SK-N-SH (cell line): ENCODE measurements at regions not wholly inside any gene's neighbourhood (a gene's known extent, or its start where the extent isn't known, plus 50 kb on each side); places are given as distances from the start of the nearest gene placed in this dataset.
A peak's percentile ranks its signal among the peaks of the same experiment; 100 is the strongest.
"Not testable (repeated sequence)": the region's sequence is repeated elsewhere in the genome, so short reads cannot be mapped to it uniquely, and the experiment has no call there.

ENCODE experiments used
- CTCF ChIA-PET: fragments of 300-600, 350-600 bp; formaldehyde crosslinking; extraction: SDS; loops from one replicate; lab custom pipeline; 2021; lab: Yijun Ruan, JAX
- POLR2A ChIA-PET: fragments of 350-600 bp; sonication (Branson Sonifier 250); formaldehyde crosslinking; extraction: SDS; loops from one replicate; lab custom pipeline; 2020; ENCODE audit warnings: antibody characterized with exemption, inconsistent platforms; lab: Yijun Ruan, JAX
- DNase-seq: peaks from one replicate; pipeline ENCODE4 v3.0.0; 2012
- H2AFZ ChIP-seq: fragments of 200-600 bp; sonication (generic); 2 replicates; pipeline ENCODE4 v1.8.1; 2016; ENCODE audit warnings: antibody characterized with exemption, mild to moderate bottlenecking, low read depth
- H3F3A ChIP-seq: fragments of 200-600 bp; sonication (generic); replicated peaks from 2 replicates; pipeline ENCODE3; 2016; ENCODE audit warnings: antibody characterized with exemption, mild to moderate bottlenecking; ENCODE audit not compliant: insufficient read depth
- H3K27ac ChIP-seq, 2 experiments: fragments of 200-500 bp in 1 of 2; fragments of 200-600 bp in 1 of 2; sonication (Bioruptor generic) in 1 of 2; sonication (generic), shearing (Covaris generic) in 1 of 2; 2 replicates each; pipeline versions ENCODE4 v1.5.1 to v1.6.1; 2014 to 2016; ENCODE audit warnings: low read depth in 2 of 2, inconsistent platforms in 1 of 2, low read length in 1 of 2, mild to moderate bottlenecking in 1 of 2, mixed read lengths in 1 of 2
- H3K27me3 ChIP-seq: fragments of 200-600 bp; sonication (generic), shearing (Covaris generic); 2 replicates; pipeline ENCODE4 v1.6.1; 2016; ENCODE audit warnings: mixed run types; ENCODE audit not compliant: insufficient read depth
- H3K36me3 ChIP-seq, 2 experiments: fragments of 200-500 bp in 1 of 2; fragments of 200-600 bp in 1 of 2; sonication (Bioruptor generic) in 1 of 2; sonication (generic) in 1 of 2; replicated peaks in 1 of 2; 2 replicates each; pipeline versions ENCODE3 to v1.5.1; 2014 to 2016; ENCODE audit warnings: low read length in 1 of 2, mild to moderate bottlenecking in 1 of 2; ENCODE audit not compliant: insufficient read depth in 2 of 2, control insufficient read depth in 1 of 2
- H3K4me1 ChIP-seq, 2 experiments: fragments of 200-500 bp in 1 of 2; fragments of 200-600 bp in 1 of 2; sonication (Bioruptor generic) in 1 of 2; sonication (generic), shearing (Covaris generic) in 1 of 2; 2 replicates each; pipeline versions ENCODE4 v1.5.1 to v1.6.1; 2014 to 2016; ENCODE audit warnings: low read depth in 1 of 2, low read length in 1 of 2, mixed run types in 1 of 2; ENCODE audit not compliant: insufficient read depth in 2 of 2, control insufficient read depth in 1 of 2
- H3K4me2 ChIP-seq: fragments of 200-600 bp; sonication (generic), shearing (Covaris generic); 2 replicates; pipeline ENCODE4 v1.6.1; 2017; ENCODE audit warnings: mixed run types
- H3K4me3 ChIP-seq, 2 experiments: fragments of 200-500 bp in 1 of 2; fragments of 200-600 bp in 1 of 2; sonication (Bioruptor generic) in 1 of 2; sonication (generic), shearing (Covaris generic) in 1 of 2; 2 replicates each; pipeline versions ENCODE4 v1.5.1 to v1.8.1; 2014 to 2016; ENCODE audit warnings: low read depth in 2 of 2, inconsistent platforms in 1 of 2, low read length in 1 of 2, mild to moderate bottlenecking in 1 of 2, mixed read lengths in 1 of 2, moderate library complexity in 1 of 2
- H3K79me2 ChIP-seq: fragments of 200-600 bp; sonication (generic); 2 replicates; pipeline ENCODE4 v1.8.1; 2017; ENCODE audit warnings: mild to moderate bottlenecking; ENCODE audit not compliant: insufficient read depth
- H3K9ac ChIP-seq: fragments of 200-600 bp; sonication (generic); 2 replicates; pipeline ENCODE4 v1.6.1; 2017; ENCODE audit warnings: mixed run types
- H3K9me2 ChIP-seq: fragments of 200-600 bp; sonication (generic); 2 replicates; pipeline ENCODE4 v1.6.1; 2017; ENCODE audit warnings: mixed run types
- H3K9me3 ChIP-seq: fragments of 200-600 bp; sonication (generic); 2 replicates; pipeline ENCODE4 v1.6.1; 2017; ENCODE audit warnings: mixed run types, mild to moderate bottlenecking, moderate library complexity
- H4K20me1 ChIP-seq: fragments of 200-600 bp; sonication (generic); 2 replicates; pipeline ENCODE4 v1.6.1; 2017; ENCODE audit warnings: mild to moderate bottlenecking, mixed run types; ENCODE audit not compliant: insufficient read depth
- CHD2 ChIP-seq: fragments of 150-350 bp; IDR thresholded peaks from 2 replicates; pipeline ENCODE4 v1.6.1; 2018; ENCODE audit warnings: low read length; ENCODE audit not compliant: partially characterized antibody
- CTCF ChIP-seq: fragments of 200-600 bp; sonication (generic); IDR thresholded peaks from 2 replicates; pipeline ENCODE4 v1.6.1; 2017; ENCODE audit warnings: antibody characterized with exemption, mild to moderate bottlenecking, moderate library complexity
- EZH2phosphoT487 ChIP-seq: fragments of 200-600 bp; sonication (generic); IDR thresholded peaks from 2 replicates; pipeline ENCODE4 v1.6.1; 2017; ENCODE audit warnings: low read depth, mixed run types, mild to moderate bottlenecking, antibody characterized with exemption, moderate library complexity, borderline replicate concordance
- FOSL2 ChIP-seq: IDR thresholded peaks from 2 replicates; pipeline ENCODE4 v1.4.0; 2012; ENCODE audit warnings: low read depth, mild to moderate bottlenecking, moderate library complexity, borderline replicate concordance
- FOXM1 ChIP-seq: IDR thresholded peaks from 2 replicates; pipeline ENCODE4 v1.4.0; 2012; ENCODE audit warnings: low read depth, mild to moderate bottlenecking
- IRF3 ChIP-seq: fragments of 150-350 bp; IDR thresholded peaks from 2 replicates; pipeline ENCODE4 v1.6.1; 2016; ENCODE audit warnings: mild to moderate bottlenecking, low read depth, low read length
- NFIC ChIP-seq: IDR thresholded peaks from 2 replicates; pipeline ENCODE4 v1.4.0; 2012; ENCODE audit warnings: borderline replicate concordance
- NRF1 ChIP-seq: IDR thresholded peaks from 2 replicates; pipeline ENCODE4 v1.6.1; 2012; ENCODE audit warnings: low read depth, mild to moderate bottlenecking, low read length
- RAD21 ChIP-seq: IDR thresholded peaks from 2 replicates; pipeline ENCODE4 v1.6.1; 2012; ENCODE audit warnings: mild to moderate bottlenecking, low read length
- RFX5 ChIP-seq: IDR thresholded peaks from 2 replicates; pipeline ENCODE4 v1.6.1; 2012; ENCODE audit warnings: mild to moderate bottlenecking, improper control_type of control experiment, low read length
- SMC3 ChIP-seq: IDR thresholded peaks from 2 replicates; pipeline ENCODE4 v1.6.1; 2012; ENCODE audit warnings: low read depth, low read length, improper control_type of control experiment
- TCF12 ChIP-seq: IDR thresholded peaks from 2 replicates; pipeline ENCODE4 v1.4.0; 2012
- WGBS: methylation state at CpG from one replicate; pipeline ENCODE4 v1.1.6; 2017; ENCODE audit warnings: low lambda C conversion rate; 5-methylcytosine and 5-hydroxymethylcytosine counted together

GRCh38 chr3:143180860-143181259 lies 61.3 kb downstream of the CHST2 start:
- WGBS: 3% methylated on average over 2 of the region's 2 CpGs
- H4K20me1 ChIP-seq, H3K27me3 ChIP-seq, H3K9ac ChIP-seq, H3K9me3 ChIP-seq, H3F3A ChIP-seq, H2AFZ ChIP-seq, H3K4me1 ChIP-seq, H3K36me3 ChIP-seq, POLR2A ChIA-PET, H3K4me3 ChIP-seq, H3K27ac ChIP-seq, H3K9me2 ChIP-seq, H3K79me2 ChIP-seq, CTCF ChIA-PET, H3K4me2 ChIP-seq, DNase-seq: not testable (repeated sequence)

GRCh38 chr3:143181977-143182376 lies 62.4 kb downstream of the CHST2 start:
- H2AFZ ChIP-seq, H3K27me3 ChIP-seq, H3K79me2 ChIP-seq, H3K9me2 ChIP-seq, H3K9ac ChIP-seq, H3K4me2 ChIP-seq, CTCF ChIA-PET, H4K20me1 ChIP-seq, H3K4me1 ChIP-seq, H3K9me3 ChIP-seq, H3K27ac ChIP-seq, H3K36me3 ChIP-seq, DNase-seq, H3K4me3 ChIP-seq, POLR2A ChIA-PET, H3F3A ChIP-seq: not testable (repeated sequence)
- WGBS: 50% methylated on average over 1 of the region's 1 CpG

GRCh38 chr3:143182866-143183664 lies 63.5 kb downstream of the CHST2 start:
- Histone ChIP-seq H2AFZ (0 out of 2 replicates have a peak overlapping the region, but pooled peaks have one; percentile 8), H3K9me2 (no peaks in the 10 kb centered on the region), H3K36me3 (no peaks in the 10 kb centered on the region), H3K79me2 (no peaks in the 10 kb centered on the region), H3K27ac (no peak overlapping the region), H3K9ac (no peak overlapping the region), H3K4me1 (no peaks in the 10 kb centered on the region), H3F3A (no peaks in the 10 kb centered on the region), H3K4me3 (no peak overlapping the region), H3K4me2 (peak overlapping the region; percentile 27; the same call in 1 of the 2 replicates), H3K27me3 (no peaks in the 10 kb centered on the region), H3K9me3 (peaks cover 7% of the 10 kb centered on the region; the same call in 1 of the 2 replicates), H4K20me1 (no peaks in the 10 kb centered on the region)
- 43% methylated on average over 5 of the region's 6 CpGs for WGBS
- no peak for DNase-seq
- TF ChIP-seq TCF12 (no peak), RFX5 (no peak), CHD2 (no peak), RAD21 (no peak), FOXM1 (no peak)
- ChIA-PET POLR2A (no interaction called here), CTCF (no interaction called here)

- Histone ChIP-seq H3F3A (no peaks in the 10 kb centered on the region), H3K27me3 (no peaks in the 10 kb centered on the region), H3K79me2 (no peaks in the 10 kb centered on the region), H3K27ac (no peak overlapping the region), H3K9me2 (no peaks in the 10 kb centered on the region), H2AFZ (no peak overlapping the region), H3K36me3 (no peaks in the 10 kb centered on the region), H3K4me2 (peak overlapping the region; percentile 27; the same call in 1 of the 2 replicates), H4K20me1 (no peaks in the 10 kb centered on the region), H3K9ac (no peak overlapping the region), H3K9me3 (peaks cover 7% of the 10 kb centered on the region; the same call in 1 of the 2 replicates), H3K4me3 (no peak overlapping the region), H3K4me1 (no peaks in the 10 kb centered on the region)
- ChIA-PET CTCF (no interaction called here), POLR2A (no interaction called here)
- WGBS: 49% methylated on average over 4 of the region's 4 CpGs
- DNase-seq: no peak
- TF ChIP-seq IRF3 (no peak), NRF1 (no peak), CTCF (no peak), SMC3 (no peak), EZH2phosphoT487 (no peak), FOSL2 (no peak), NFIC (no peak)
These were observed 64.0 kb downstream of the CHST2 start for GRCh38 chr3:143183665-143183964.
